ENCODE measurements at regions not wholly inside any gene's neighbourhood (a gene's known extent, or its start where the extent isn't known, plus 50 kb on each side); places are given as distances from the start of the nearest gene placed in this dataset.
"Not testable (repeated sequence)": the region's sequence is repeated elsewhere in the genome, so short reads cannot be mapped to it uniquely, and the experiment has no call there.

GRCh38 chr3:18188491-18188890 is 236.6 kb downstream of the SATB1 start:
- Histone ChIP-seq H3K4me2 (ENCODE audit: low read length) (no peak overlapping the region), H4K20me1 (ENCODE audit: insufficient read depth, low read length) (no peaks in the 10 kb centered on the region), H3K79me2 (ENCODE audit: insufficient read depth, low read length) (no peaks in the 10 kb centered on the region), H3K4me3 (ENCODE audit: insufficient read depth, low read depth, low read length) (no peak overlapping the region), H3K4me1 (ENCODE audit: insufficient read depth, low read length) (no peaks in the 10 kb centered on the region), H3K36me3 (ENCODE audit: insufficient read depth, low read length) (no peaks in the 10 kb centered on the region), H3K27ac (ENCODE audit: low read depth, low read length) (no peak overlapping the region), H3K9me3 (ENCODE audit: insufficient read depth, low read depth, low read length) (no peaks in the 10 kb centered on the region), H3K9ac (ENCODE audit: low read length) (no peak overlapping the region), H2AFZ (ENCODE audit: low read depth, low read length) (no peak overlapping the region), H3K27me3 (ENCODE audit: insufficient read depth, low read length) (no peaks in the 10 kb centered on the region)
- H3K27me3 Mint-ChIP-seq (ENCODE audit: low read depth, unreplicated experiment), result no peaks in the 10 kb centered on the region
- H3K36me3 Mint-ChIP-seq (ENCODE audit: low read depth, unreplicated experiment), result no peaks in the 10 kb centered on the region
- DNase-seq (ENCODE audit: low read depth) (no peak), FAIRE-seq (no peak)
- H3K4me1 Mint-ChIP-seq (ENCODE audit: low read depth, unreplicated experiment), result peaks cover 12% of the 10 kb centered on the region
- TF ChIP-seq, protein P1, sequence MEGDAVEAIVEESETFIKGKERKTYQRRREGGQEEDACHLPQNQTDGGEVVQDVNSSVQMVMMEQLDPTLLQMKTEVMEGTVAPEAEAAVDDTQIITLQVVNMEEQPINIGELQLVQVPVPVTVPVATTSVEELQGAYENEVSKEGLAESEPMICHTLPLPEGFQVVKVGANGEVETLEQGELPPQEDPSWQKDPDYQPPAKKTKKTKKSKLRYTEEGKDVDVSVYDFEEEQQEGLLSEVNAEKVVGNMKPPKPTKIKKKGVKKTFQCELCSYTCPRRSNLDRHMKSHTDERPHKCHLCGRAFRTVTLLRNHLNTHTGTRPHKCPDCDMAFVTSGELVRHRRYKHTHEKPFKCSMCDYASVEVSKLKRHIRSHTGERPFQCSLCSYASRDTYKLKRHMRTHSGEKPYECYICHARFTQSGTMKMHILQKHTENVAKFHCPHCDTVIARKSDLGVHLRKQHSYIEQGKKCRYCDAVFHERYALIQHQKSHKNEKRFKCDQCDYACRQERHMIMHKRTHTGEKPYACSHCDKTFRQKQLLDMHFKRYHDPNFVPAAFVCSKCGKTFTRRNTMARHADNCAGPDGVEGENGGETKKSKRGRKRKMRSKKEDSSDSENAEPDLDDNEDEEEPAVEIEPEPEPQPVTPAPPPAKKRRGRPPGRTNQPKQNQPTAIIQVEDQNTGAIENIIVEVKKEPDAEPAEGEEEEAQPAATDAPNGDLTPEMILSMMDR (IDR thresholded peaks at IDR 0.05; ENCODE audit: insufficient read depth, low read depth, low read length), result no peak
- TF ChIP-seq EZH2 (IDR thresholded peaks at IDR 0.05; ENCODE audit: insufficient read depth, low read length), result no peak
- H3K27ac Mint-ChIP-seq (ENCODE audit: unreplicated experiment), result no peak overlapping the region
- H3K9me3 Mint-ChIP-seq (ENCODE audit: unreplicated experiment), result no peaks in the 10 kb centered on the region
- no peak overlapping the region for H3K4me3 Mint-ChIP-seq (ENCODE audit: unreplicated experiment)

DNA sequence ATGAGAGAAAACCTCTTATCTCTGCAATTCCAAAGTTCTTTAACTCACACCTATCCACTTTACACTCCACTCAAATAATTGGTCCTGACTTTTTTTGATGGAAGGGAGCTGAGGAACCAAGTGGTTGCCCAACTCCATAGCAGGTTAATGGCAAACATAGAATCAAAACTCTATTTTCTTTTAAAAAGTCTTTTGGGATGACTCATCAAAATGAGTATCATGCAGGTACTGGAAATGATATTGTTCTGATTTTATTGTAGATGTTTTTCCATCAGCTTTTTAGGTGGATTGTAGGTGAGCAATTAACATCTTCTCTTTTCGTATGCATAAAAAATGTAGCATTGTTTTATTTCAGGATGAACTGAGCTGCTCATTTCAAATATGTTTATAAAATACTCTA is 239.5 kb downstream of the SATB1 start:
- no peak overlapping the region for H2AFZ ChIP-seq (ENCODE audit: low read depth, low read length)
- H4K20me1 ChIP-seq (ENCODE audit: insufficient read depth, low read length), result no peaks in the 10 kb centered on the region
- Mint-ChIP-seq H3K27ac (ENCODE audit: unreplicated experiment) (no peak overlapping the region), H3K9me3 (ENCODE audit: unreplicated experiment) (no peaks in the 10 kb centered on the region), H3K27me3 (ENCODE audit: low read depth, unreplicated experiment) (no peaks in the 10 kb centered on the region), H3K36me3 (ENCODE audit: low read depth, unreplicated experiment) (no peaks in the 10 kb centered on the region), H3K4me1 (ENCODE audit: low read depth, unreplicated experiment) (peaks cover 13% of the 10 kb centered on the region), H3K4me3 (ENCODE audit: unreplicated experiment) (no peak overlapping the region)
- DNase-seq (ENCODE audit: low read depth) (no peak), FAIRE-seq (no peak)
- no peaks in the 10 kb centered on the region for H3K9me3 ChIP-seq (ENCODE audit: insufficient read depth, low read depth, low read length)
- no peak overlapping the region for H3K4me2 ChIP-seq (ENCODE audit: low read length)
- H3K9ac ChIP-seq (ENCODE audit: low read length), result no peak overlapping the region
- H3K4me3 ChIP-seq (ENCODE audit: insufficient read depth, low read depth, low read length), result no peak overlapping the region
- no peaks in the 10 kb centered on the region for H3K36me3 ChIP-seq (ENCODE audit: insufficient read depth, low read length)
- H3K79me2 ChIP-seq (ENCODE audit: insufficient read depth, low read length), result no peaks in the 10 kb centered on the region
- TF ChIP-seq, protein P1 (IDR thresholded peaks at IDR 0.05; ENCODE audit: insufficient read depth, low read depth, low read length), result no peak
- no peak for TF ChIP-seq EZH2 (IDR thresholded peaks at IDR 0.05; ENCODE audit: insufficient read depth, low read length)
- H3K27me3 ChIP-seq (ENCODE audit: insufficient read depth, low read length), result no peaks in the 10 kb centered on the region
- H3K27ac ChIP-seq (ENCODE audit: low read depth, low read length), result no peak overlapping the region
- no peaks in the 10 kb centered on the region for H3K4me1 ChIP-seq (ENCODE audit: insufficient read depth, low read length)

DNA sequence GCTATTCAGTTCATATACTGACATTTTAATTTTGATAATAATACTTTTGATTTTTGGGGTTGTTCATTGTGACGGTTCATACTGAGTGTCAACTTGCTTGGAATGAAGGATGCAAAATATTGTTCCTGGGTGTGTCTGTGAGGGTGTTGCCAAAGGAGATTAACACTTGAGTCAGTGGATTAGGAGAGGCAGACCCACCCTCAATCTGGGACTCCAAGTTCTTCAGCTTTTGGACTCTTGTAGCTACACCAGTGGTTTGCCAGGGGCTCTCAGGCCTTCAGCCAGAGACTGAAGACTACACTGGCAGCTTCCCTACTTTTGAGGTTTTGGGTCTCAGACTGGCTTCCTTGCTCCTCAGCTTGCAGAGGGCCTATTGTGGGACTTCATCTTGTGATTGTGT is 242.2 kb downstream of the SATB1 start:
- not testable (repeated sequence) for H4K20me1 ChIP-seq (ENCODE audit: insufficient read depth, low read length); H3K4me1 Mint-ChIP-seq (ENCODE audit: low read depth, unreplicated experiment); FAIRE-seq; H3K36me3 Mint-ChIP-seq (ENCODE audit: low read depth, unreplicated experiment); H3K4me1 ChIP-seq (ENCODE audit: insufficient read depth, low read length); H3K9me3 ChIP-seq (ENCODE audit: insufficient read depth, low read depth, low read length); H3K27me3 ChIP-seq (ENCODE audit: insufficient read depth, low read length); H3K27ac Mint-ChIP-seq (ENCODE audit: unreplicated experiment); H2AFZ ChIP-seq (ENCODE audit: low read depth, low read length); H3K36me3 ChIP-seq (ENCODE audit: insufficient read depth, low read length); H3K27me3 Mint-ChIP-seq (ENCODE audit: low read depth, unreplicated experiment); H3K4me3 Mint-ChIP-seq (ENCODE audit: unreplicated experiment); H3K4me2 ChIP-seq (ENCODE audit: low read length); H3K9me3 Mint-ChIP-seq (ENCODE audit: unreplicated experiment); H3K79me2 ChIP-seq (ENCODE audit: insufficient read depth, low read length); H3K9ac ChIP-seq (ENCODE audit: low read length); DNase-seq (ENCODE audit: low read depth); H3K4me3 ChIP-seq (ENCODE audit: insufficient read depth, low read depth, low read length); H3K27ac ChIP-seq (ENCODE audit: low read depth, low read length)

Measured in astrocyte (in vitro differentiated cells and primary cell).